ENCODE measurements at regions not wholly inside any gene's neighbourhood (a gene's known extent, or its start where the extent isn't known, plus 50 kb on each side); places are given as distances from the start of the nearest gene placed in this dataset.

GRCh38 chr2:58788402-58788801 lies 547.3 kb upstream of the FANCL start:
- no peaks in the 10 kb centered on the region for H3K27me3 ChIP-seq (ENCODE audit: control insufficient read depth in 1 of 2, insufficient read depth in 2 of 2, low read length in 2 of 2)
- H3K4me1 Mint-ChIP-seq (ENCODE audit: low read depth), result no peaks in the 10 kb centered on the region
- H3K4me3 ChIP-seq (ENCODE audit: low read length), result no peak overlapping the region
- no peak overlapping the region for H3K27ac ChIP-seq (ENCODE audit: low read depth in 1 of 2, low read length in 2 of 2)
- H3K27me3 Mint-ChIP-seq, result no peaks in the 10 kb centered on the region
- no peak for ATAC-seq (ENCODE audit: poor library complexity)
- ChIA-PET CTCF (no interaction called here), POLR2A (no interaction called here)
- H3K4me3 Mint-ChIP-seq, result no peak overlapping the region
- H3K27ac Mint-ChIP-seq, result no peak overlapping the region
- H3K36me3 Mint-ChIP-seq (ENCODE audit: low read depth), result no peaks in the 10 kb centered on the region
- H3K4me1 ChIP-seq (ENCODE audit: insufficient read depth, low read length), result no peaks in the 10 kb centered on the region
- no peaks in the 10 kb centered on the region for H3K36me3 ChIP-seq (ENCODE audit: insufficient read depth, low read length)
- no peak for TF ChIP-seq CTCF (IDR thresholded peaks at IDR 0.05)
- no peaks in the 10 kb centered on the region for H3K9me3 Mint-ChIP-seq
- intact Hi-C loops (cut with DNase I, micrococcal nuclease), result no loop called here
- DNase-seq, result no peak
- no peaks in the 10 kb centered on the region for H3K9me3 ChIP-seq (ENCODE audit: control insufficient read depth in 1 of 2, insufficient read depth in 1 of 2, low read length in 2 of 2)

- ChIA-PET POLR2A (no interaction called here), CTCF (no interaction called here)
- no peak for TF ChIP-seq CTCF (IDR thresholded peaks at IDR 0.05)
- Mint-ChIP-seq H3K4me3 (no peak overlapping the region), H3K27me3 (peaks cover 13% of the 10 kb centered on the region), H3K36me3 (ENCODE audit: low read depth) (no peaks in the 10 kb centered on the region), H3K27ac (no peak overlapping the region), H3K9me3 (no peaks in the 10 kb centered on the region), H3K4me1 (ENCODE audit: low read depth) (no peaks in the 10 kb centered on the region)
- H3K36me3 ChIP-seq (ENCODE audit: insufficient read depth, low read length), result no peaks in the 10 kb centered on the region
- no peaks in the 10 kb centered on the region for H3K4me1 ChIP-seq (ENCODE audit: insufficient read depth, low read length)
- intact Hi-C loops (cut with DNase I, micrococcal nuclease), result no loop called here
- H3K27ac ChIP-seq (ENCODE audit: low read depth in 1 of 2, low read length in 2 of 2), result no peak overlapping the region
- DNase-seq (no peak), ATAC-seq (ENCODE audit: poor library complexity) (no peak)
- no peaks in the 10 kb centered on the region for H3K9me3 ChIP-seq (ENCODE audit: control insufficient read depth in 1 of 2, insufficient read depth in 1 of 2, low read length in 2 of 2)
- no peak overlapping the region for H3K4me3 ChIP-seq (ENCODE audit: low read length)
- H3K27me3 ChIP-seq (ENCODE audit: control insufficient read depth in 1 of 2, insufficient read depth in 2 of 2, low read length in 2 of 2), result no peaks in the 10 kb centered on the region
Observed at GRCh38 chr2:58770846-58771245, 529.7 kb upstream of the FANCL start.

GRCh38 chr2:58769864-58770234 lies 528.7 kb upstream of the FANCL start:
- Mint-ChIP-seq H3K27ac (no peak overlapping the region), H3K36me3 (ENCODE audit: low read depth) (no peaks in the 10 kb centered on the region), H3K4me1 (ENCODE audit: low read depth) (no peaks in the 10 kb centered on the region), H3K27me3 (peaks cover 11% of the 10 kb centered on the region), H3K4me3 (no peak overlapping the region), H3K9me3 (no peaks in the 10 kb centered on the region)
- ChIA-PET CTCF (no interaction called here), POLR2A (no interaction called here)
- Histone ChIP-seq H3K4me1 (ENCODE audit: insufficient read depth, low read length) (no peaks in the 10 kb centered on the region), H3K36me3 (ENCODE audit: insufficient read depth, low read length) (no peaks in the 10 kb centered on the region), H3K27me3 (ENCODE audit: control insufficient read depth in 1 of 2, insufficient read depth in 2 of 2, low read length in 2 of 2) (no peaks in the 10 kb centered on the region), H3K4me3 (ENCODE audit: low read length) (no peak overlapping the region), H3K9me3 (ENCODE audit: control insufficient read depth in 1 of 2, insufficient read depth in 1 of 2, low read length in 2 of 2) (no peaks in the 10 kb centered on the region), H3K27ac (ENCODE audit: low read depth in 1 of 2, low read length in 2 of 2) (no peak overlapping the region)
- no peak for ATAC-seq (ENCODE audit: poor library complexity)
- intact Hi-C loops (cut with DNase I, micrococcal nuclease), result loop anchor here in 1 of 2 experiments (10.0 kb wide), 1 partner anchor 1875 kb away; no protein-coding TSS in a partner anchor
- no peak for TF ChIP-seq CTCF (IDR thresholded peaks at IDR 0.05)
- no peak for DNase-seq

All from CD4-positive, alpha-beta T cell (primary cell).